Fibroblast of skin of back (primary cell): ENCODE measurements at regions not wholly inside any gene's neighbourhood (a gene's known extent, or its start where the extent isn't known, plus 50 kb on each side); places are given as distances from the start of the nearest gene placed in this dataset.

Source experiments
- DNase-seq: peaks from one replicate; pipeline ENCODE4 v3.0.0-alpha.2; 2013

DNA sequence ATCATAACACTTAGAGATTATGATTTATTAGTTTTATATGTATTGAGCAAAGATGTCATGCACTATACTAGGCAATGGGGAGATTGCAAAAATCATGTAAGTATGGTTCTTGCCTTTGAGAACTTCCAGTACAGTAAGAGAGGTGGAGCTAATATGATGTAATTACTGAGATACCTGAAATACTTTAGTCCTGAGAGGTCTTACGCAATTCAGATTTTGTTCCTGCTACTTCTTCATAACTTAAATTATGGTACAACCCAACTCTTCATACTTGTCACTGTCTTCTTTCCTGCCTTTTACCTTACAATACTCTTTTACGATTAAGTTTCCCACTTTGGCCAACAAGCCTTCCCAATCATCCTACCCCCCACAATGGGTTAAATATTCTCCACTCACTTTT lies 564.2 kb upstream of the PITX2 start:
- DNase-seq, result no peak

DNA sequence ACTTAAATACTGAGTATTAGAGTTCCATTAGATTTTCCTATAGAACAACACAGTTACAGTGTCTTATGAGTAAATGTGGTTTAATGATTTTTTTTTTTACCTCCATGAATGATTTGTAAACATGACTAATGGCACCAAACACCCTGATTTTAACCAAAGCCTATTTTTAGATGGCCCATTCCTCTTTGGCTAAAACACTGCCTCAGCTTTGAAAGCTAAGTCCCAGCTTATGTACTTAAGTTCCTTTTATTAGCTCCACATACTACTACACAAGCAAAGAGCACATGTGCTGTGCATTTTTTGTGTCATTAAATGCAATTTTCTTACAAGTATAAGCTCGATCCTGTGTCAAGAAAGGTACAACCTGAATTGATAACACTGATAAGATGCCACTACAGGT lies 575.6 kb upstream of the PITX2 start:
- DNase-seq, result peak; percentile 13

DNA sequence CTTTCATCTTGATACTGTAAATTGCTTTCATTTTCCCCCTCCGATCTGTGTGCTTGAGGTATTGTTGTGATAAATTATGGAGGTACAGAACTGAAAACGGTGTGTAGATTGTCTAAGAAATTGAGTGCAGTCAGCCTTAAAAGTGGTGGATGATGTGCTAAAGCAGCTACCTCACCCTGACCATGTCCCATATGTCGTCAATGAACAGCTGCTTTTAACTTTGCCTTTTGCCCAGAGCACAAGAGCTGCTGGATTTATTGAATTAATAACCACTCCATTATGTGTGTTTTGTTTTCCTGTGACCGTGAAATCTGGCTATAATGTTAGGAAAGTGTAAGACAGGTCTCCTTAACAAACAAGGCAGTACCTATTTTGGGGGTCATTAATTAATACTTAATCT lies 581.9 kb upstream of the PITX2 start:
- no peak for DNase-seq

DNA sequence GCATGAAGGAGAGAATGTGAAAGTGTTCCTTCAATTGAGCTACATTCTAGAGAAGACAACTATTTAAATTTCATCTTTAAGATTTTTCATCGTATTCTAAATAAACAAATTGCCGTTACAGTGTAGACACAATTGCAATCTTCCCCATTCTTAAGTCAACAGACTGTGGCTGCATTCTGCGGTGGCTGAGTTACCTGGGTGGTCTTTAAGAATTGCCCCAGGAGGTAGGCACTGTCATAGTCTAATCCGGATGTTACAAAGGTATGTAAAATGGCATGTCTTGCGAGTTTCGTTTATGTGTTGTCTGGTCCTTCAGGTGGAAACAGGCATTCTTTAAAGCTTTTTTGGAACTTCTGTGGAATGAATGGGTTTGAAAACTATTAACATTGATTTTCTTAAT lies 586.1 kb upstream of the PITX2 start:
- DNase-seq, result no peak

DNA sequence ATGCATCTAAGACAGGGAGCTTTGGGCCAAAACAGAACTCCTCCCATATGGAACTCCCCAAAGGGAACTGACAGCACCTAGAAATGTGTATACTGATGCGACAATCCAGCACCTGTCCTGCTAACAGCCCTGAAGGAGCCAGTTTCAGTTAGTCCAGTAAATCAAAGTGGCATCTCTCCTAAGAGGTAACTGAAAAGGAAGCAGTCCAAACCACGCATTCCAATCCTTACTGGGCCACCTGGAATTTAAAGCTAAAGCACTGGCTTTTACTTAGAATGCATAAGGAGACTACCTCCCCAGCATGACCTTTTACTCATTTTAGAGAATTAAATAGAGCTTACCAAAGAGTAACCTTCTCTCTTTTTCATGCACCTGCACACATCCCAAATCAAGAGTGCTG lies 586.8 kb upstream of the PITX2 start:
- DNase-seq, result no peak

DNA sequence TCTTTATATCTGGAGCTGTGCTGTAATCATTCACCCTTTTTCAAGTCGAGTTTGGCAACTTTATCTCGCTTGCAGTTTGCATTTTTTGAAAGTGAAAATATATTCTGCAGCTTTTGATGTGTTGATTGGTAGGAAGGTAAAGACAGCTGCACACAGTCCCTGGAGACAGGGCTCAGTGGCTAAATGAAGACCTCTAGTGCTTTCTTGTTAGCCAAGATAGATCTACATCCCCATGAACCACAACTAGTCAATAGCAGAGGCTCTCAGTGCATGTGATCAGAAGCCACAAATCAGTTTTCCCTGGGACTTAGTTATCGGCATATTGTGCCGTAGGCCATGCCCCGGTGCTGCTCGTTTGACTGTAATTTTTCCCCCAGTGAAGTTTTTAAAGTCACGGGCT lies 587.7 kb upstream of the PITX2 start:
- no peak for DNase-seq

DNA sequence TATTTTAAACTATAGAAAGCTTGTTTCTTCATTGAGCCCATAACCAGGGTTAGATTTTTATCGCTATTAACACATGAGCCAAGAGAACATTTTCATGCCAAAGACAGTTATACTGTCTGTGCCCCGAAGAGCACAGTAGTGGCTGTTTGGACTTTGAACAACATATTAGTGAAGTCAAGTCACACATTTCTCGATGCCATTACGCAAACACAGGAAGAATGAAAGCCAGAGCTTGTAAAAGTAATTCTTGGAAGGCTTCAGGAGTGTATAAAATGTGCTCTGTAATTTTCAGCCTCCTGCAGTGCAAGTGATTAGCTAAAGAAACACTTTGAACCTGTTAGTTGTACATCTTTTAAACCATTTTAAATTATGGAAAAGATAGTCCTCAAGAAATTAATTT lies 590.7 kb upstream of the PITX2 start:
- DNase-seq, result peak; percentile 19

DNA sequence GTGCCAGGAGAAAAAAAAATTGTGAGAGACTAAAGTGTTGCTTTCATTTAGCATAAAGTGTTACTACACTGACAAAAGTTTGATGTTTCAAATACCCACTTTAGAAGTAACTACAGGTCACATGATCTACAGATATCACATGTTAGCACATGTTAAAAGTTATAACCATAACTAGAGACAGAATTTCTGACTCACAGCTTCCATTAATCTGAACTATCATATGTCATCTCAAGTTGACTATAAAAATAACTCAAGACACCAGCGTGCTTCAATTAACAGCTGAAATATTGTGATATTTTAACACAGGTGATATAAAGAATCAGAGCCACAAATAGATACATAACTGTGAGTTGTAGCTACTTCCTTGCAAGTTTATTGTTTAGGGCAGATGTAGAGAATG lies 591.5 kb upstream of the PITX2 start:
- DNase-seq, result no peak

DNA sequence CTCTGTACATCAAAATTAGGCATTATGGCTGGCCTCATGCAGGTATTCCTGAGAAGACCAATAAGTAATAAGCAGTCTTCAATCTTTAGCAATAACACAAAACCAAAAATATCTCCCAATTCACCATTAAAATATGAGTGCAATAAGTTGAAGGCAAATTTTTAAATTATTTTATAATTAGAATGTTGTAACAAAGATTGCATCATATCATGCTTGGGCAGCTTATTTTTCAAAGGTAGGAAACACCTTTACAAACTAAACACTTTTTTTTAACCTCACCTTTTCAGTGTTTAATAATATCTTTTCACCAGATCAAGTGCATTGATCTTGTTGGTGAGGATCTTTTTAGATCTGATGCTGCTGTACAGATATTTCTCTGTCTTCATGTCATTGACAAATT lies 592.9 kb upstream of the PITX2 start:
- DNase-seq, result no peak

DNA sequence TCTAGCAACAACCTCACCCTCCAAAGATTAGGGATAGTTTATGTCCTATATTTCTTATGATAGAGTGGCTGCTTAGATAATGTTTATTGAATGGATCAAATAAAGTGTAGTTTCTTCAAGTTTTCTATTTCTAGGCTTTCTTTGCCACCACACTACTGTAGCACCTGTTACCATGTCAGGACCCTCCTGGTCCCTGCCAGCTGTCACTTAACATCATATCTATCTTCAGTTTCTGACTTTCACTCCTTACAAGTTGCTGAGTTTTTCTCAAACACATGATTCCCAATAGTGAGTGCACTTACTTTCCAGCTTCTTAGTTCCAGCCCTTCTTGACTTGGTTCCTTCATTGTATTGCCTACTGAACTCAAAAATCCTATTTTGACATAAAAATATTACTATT lies 593.9 kb upstream of the PITX2 start:
- no peak for DNase-seq

DNA sequence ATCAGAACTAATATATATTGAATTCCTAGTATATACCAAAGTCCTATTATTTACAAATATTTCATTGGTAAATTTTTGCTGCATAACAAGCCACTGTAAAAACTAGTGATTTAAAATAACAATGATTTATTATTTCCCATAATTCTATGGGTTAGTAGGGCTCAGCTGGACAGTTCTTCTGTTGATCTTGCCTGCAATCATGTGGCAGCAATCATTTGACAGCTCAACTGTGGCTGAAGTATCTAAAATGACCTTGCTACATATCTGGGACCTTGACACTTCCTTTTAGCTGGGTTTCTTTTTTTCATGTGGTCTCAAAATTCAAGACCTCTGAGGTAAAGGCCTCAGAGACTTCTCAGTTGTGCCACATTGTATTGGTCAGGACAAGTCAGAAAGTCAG lies 598.5 kb upstream of the PITX2 start:
- DNase-seq, result no peak

DNA sequence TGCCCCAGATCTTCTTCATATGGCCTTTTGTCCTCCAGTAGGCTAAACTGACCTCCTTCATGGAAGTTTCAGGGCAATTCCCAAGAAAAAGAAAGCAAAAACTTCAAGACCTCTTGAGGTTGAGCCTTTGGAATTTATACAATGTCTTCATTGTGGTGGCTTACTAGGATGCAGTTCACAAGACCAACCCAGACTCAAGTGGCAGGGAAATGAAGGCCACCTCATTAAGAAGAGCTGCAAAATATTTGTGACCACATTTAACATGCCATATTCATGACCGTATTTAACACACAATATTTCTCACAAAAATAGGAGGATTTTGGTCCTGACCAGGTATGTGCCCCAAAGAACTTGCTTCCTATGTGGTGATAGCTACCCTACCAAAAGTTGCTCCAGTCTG lies 605.5 kb upstream of the PITX2 start:
- DNase-seq, result peak; percentile 86

DNA sequence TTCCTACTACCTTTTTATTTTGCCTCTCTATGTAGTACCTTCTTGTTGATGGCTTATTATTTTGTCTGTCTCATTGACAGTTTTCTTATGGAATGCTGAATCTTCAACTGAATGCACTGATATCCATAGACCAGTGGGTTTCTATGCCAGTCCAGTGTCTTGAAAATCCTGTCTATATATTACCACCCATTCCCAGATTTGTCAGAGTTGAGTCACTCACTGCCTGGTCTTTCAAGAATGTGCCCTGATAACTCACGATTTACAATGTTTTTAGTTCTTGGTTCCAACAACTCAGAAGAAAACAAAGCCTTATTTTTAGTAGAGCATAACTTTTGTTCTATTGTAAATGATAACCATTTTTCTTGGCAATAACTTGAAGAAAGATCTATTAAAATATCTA lies 606.0 kb upstream of the PITX2 start:
- DNase-seq, result peak; percentile 89

DNA sequence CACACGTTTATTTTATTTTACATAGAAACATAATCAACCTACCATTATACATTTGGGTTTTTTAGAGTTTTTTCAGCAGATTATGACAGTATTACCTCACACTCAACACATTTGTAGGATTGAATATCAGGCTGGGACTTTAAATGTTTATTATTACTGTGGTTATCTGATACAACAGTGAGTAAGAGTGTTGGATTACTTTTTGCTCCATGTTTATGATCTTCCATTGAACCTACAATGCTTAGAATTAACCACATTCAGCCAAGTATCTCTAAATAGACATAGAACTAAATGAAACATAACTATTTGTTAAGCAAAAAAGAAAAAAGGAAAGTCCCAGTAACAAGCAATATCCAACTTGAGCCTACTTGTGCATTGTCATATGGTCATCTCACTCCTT lies 607.4 kb upstream of the PITX2 start:
- peak; percentile 38 for DNase-seq

DNA sequence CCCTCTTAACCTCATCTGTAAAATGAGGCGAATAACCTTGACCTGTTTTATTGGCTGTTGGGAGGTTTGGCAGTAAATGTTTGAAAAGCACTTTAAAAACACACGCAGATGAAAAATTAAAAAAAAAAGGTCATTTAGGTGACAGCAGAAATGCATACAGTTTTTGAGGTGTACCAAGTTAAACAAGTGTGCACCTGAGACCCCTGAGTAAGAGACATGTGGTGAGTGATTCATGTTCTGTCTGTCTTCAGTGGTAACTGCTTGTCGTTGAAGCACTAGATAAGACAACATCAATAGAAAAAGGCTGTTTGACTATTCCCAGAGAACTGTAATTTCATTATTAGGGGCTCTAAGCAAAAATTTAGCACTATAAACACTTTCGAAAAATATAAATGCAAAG lies 608.4 kb upstream of the PITX2 start:
- DNase-seq, result no peak

DNA sequence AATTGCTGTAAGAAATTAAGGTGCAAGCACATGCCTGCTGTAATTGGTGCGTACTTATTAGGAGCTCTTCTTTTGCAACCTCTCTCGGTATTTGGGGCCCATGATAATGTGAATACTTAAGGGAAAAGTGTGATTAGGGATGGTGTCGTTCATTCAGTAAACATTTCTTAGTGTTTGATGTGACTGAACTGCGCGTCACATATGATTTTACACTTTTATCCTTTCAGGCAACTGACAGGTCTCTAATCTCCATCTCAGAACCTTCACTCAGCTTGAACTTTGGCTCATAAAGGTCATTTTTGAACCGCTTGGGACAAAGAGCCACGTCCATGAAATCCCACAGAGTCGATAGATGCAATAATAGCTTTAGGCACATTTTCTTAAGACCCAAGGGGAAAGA lies 612.1 kb upstream of the PITX2 start:
- DNase-seq, result no peak

DNA sequence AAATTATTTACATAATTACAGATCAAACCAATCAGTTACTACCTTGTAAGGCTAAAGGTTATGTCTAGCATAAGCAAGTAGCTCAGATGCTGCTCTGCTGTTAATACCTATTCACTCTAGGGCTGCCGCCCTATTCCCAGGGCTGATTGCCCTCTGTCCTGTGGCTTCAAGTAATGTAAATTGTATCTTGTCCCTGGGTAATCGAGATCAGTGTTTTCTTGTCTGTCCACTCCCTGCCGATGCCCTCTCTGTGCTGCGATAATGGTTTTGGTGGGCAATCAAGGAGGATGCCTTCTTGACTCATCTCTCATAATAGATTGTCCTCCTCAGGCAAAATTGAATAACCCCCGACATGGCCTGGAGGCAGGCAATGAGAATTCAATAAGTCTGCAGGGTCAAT lies 641.0 kb upstream of the PITX2 start:
- no peak for DNase-seq

DNA sequence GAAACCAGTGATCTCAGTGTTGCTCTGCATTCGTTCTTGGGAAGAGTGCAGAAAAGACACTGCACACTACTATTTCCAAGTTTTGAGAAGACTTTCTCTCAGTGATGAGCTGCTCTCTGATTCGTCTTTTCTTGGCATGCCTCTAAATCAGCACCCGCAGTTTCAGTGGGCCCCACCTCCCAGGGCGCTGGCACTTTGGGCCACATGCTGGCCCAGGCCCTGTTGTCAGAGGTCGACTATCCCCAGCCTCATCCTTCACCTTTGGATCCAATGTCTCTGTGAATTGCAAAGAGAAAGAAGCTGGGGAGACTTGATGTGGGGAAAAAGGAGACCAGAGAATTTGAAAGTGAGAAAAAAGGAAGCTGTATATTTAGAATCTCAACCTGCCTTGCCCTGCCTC lies 644.1 kb upstream of the PITX2 start:
- no peak for DNase-seq

DNA sequence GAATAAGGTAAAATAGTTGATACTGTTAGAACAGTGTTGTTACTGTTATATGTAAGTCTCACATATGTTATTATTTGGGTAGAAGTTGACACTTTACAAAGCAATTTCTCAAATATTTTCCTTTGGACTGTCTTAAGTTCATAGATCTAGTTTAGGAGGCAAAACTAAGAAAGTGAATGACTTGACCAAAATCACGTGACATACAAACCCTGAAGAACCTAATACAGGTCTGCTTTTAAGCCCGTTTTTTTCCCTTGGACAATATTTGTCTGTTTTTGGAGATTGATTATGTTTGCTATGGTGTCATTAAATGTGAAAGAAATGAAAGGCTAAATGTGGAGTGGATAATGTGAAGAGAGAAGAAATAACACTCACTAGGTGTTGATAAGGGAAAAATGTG lies 644.9 kb upstream of the PITX2 start:
- DNase-seq, result no peak

DNA sequence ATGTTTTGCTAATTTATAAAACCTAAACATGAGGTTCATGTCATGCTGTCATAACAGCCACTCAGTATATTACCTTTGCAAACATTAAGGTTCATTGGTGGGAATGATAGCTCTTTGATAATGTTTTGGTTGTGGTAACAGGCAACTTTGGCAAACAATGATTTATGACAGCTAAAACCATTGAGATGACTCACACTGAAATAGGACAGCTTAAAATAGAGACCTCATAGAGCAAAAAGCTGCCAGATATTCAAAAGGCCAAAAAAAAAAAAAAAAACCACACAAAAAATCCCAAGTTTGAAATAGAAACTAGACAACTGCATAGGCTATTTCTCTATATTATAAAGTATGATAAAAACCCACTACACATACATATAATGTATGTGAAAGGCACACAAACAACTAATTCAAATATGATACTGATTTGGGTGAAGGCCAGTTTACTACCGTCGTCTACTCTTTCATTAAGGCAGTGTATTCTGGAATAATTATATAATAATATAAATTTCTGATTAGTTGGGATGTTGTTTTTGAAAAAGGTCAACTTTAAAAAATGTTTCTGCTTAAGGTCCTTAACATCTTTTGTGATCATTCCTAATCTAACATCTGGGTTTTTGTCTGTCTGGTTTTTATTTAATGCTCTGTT lies 646.0 kb upstream of the PITX2 start:
- DNase-seq, result peak; percentile 70

DNA sequence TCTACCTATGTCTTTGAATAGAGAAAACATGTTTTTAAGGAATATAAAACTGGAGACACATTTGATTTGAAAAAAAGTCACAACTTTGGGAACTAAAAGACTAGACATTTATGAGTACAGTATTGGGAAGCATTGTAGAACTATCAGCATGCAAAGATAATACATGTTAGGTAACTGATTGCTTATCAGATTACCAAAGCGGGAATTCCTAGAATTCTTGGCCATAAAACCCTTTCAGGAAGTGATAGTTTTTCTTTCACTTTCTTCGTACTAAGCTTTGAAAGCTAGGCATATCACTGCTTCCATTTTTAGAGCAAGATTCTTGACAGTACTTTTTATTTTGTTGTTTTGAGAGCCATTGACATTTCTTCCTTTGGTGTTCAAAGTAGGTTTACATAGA lies 646.6 kb upstream of the PITX2 start:
- no peak for DNase-seq

DNA sequence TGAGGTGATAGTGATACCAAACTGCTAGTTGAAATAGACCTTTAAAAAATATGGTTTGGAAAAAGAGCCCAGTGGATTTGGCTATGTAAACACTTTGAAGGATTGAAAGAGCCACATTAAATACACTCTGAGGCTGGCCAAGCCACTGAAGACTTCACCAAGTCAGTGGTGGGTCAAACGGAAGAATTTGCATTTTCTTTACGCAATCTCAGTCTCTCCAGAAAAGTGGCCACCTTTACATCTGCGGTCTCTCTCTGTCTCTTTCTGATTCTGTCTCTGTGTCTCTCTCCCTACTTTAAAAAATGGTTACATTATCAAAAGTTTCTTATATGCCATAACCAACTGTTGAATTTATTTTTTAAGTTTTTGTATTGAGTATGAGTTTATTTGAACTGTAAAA lies 651.2 kb upstream of the PITX2 start:
- DNase-seq, result no peak

DNA sequence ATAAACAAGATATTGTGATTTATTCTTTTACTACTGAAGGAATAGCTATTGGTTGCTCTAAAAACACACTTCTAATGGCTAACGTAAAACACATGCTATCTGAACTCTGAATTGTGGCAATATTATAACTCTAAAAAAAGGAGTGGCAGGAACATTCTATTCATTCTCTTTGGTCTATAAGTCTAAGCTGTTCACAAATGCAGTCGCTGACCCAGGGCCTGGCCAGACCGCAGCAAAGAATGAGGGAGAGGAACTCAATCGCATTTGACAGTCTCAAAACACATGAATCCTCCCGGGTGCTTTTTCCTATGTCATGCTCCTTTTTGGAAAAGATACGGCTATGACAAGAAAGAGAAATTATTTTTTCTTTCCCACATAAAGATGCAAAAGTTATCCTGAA lies 651.6 kb upstream of the PITX2 start:
- DNase-seq, result peak; percentile 69

DNA sequence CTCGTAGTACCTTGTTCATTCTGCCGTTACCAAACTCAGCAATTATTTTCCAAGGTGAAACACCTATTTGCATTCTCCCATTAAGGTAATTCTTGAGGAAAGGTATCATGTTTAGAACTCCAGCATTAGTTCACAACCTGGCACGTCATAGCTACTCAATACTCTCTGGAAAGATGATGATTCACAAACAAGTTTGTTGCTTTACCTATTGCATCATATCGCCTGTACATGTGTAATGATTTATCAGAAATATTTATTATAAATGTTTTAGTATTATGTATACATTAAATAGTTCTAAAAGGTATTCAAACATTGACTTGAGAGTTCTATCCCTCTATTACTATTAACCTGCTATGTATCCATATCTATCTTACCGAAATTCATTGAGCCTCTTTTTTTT lies 658.3 kb upstream of the PITX2 start:
- no peak for DNase-seq

DNA sequence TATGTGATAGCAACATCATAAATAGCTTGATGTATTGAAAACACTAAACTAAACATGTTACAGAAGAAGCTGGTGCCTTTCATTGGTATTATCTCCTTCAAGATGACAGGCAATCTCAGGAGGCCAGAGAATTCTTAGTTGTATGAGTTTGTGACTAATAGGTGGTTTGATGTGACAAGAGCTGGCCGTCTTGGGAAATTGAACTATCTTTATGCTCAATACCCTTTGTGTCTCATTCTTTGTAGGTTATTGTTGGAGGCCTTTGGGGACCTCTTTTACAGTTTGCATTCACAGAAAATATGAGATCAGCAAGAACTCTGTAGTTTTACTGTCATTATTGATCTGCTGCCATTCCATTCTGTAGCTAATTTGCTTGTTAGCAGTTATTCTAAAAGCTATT lies 659.2 kb upstream of the PITX2 start:
- DNase-seq, result no peak
